Pancreas (tissue), 10 donors: ENCODE measurements at regions not wholly inside any gene's neighbourhood (a gene's known extent, or its start where the extent isn't known, plus 50 kb on each side); places are given as distances from the start of the nearest gene placed in this dataset.

Experiments
- ATAC-seq, 4 donors: fragments of 200-7000 bp; cut with Tn5 transposase; one replicate each; pipeline versions ENCODE4 v1.8.0 to v1.9.1; 2020; ENCODE audit warnings: mild to moderate bottlenecking in 4 of 4, moderate library complexity in 4 of 4
- DNase-seq, 6 donors: peaks; one replicate each; pipeline ENCODE4 v3.0.0-alpha.2; 2020
- FAIRE-seq: peaks from 2 replicates; lab custom pipeline; 2012; peaks lifted over from hg19 to GRCh38; lab: Jason Lieb, UNC
- H3K27ac ChIP-seq, 4 donors: fragments of 200-600 bp; sonication (generic); 1 replicate in 3 of 4; 2 replicates in 1 of 4; pipeline versions ENCODE4 v1.5.0 to v1.8.0; 2020
- H3K27me3 ChIP-seq, 4 donors: fragments of 200-600 bp; one replicate each; pipeline ENCODE4 v1.8.0; 2021
- H3K36me3 ChIP-seq, 3 donors: fragments of 200-600 bp; sonication (generic) in 1 of 3; one replicate each; pipeline versions ENCODE4 v1.5.0 to v1.8.0; 2020 to 2021
- H3K4me1 ChIP-seq, 3 donors: fragments of 200-600 bp; one replicate each; pipeline ENCODE4 v1.8.0; 2021
- H3K4me3 ChIP-seq, 4 donors: fragments of 200-600 bp; sonication (generic) in 2 of 4; one replicate each; pipeline versions ENCODE4 v1.5.0 to v1.8.0; 2020 to 2021
- H3K9me3 ChIP-seq, 4 donors: fragments of 200-600 bp; one replicate each; pipeline ENCODE4 v1.8.0; 2021
- WGBS, 2 donors: extraction: QIAGEN DNeasy Blood & Tissue Kit; methylation state at CpG; one replicate each; pipeline ENCODE4 v1.1.7; 2013; 5-methylcytosine and 5-hydroxymethylcytosine counted together
- intact Hi-C, 3 donors: fragments of 100-400 bp; cut with DNase I; formaldehyde crosslinking; loops; one replicate each; pipeline versions ENCODE4 v1.11.1 to v1.14.2; 2022
- TF ChIP-seq, protein P1 (sequence below), 4 donors: fragments of 200-600 bp; sonication (generic) in 3 of 4; IDR thresholded peaks; one replicate each; pipeline versions ENCODE4 v1.5.0 to v1.8.0; 2021; ENCODE audit warnings: antibody characterized with exemption in 4 of 4
- donor health status: healthy with polysubstance abuse.
- donor health status: DM: no; HTN: no; CAD: no; lungs with moderate emphysema.
- donor health status: DM: no; HTN: no; CAD: no.
- donor health status: control.
- donor health status: control.
- donor health status: Bipolar disorder and iron deficiency.
- donor health status: DM: yes; HTN: yes; CAD: no.
- donor health status: DM: no; HTN: no; CAD: no.
- donor health status: DM: no; HTN: no; CAD: no.
- donor health status: DM: yes; HTN: yes; CAD: no.

DNA sequence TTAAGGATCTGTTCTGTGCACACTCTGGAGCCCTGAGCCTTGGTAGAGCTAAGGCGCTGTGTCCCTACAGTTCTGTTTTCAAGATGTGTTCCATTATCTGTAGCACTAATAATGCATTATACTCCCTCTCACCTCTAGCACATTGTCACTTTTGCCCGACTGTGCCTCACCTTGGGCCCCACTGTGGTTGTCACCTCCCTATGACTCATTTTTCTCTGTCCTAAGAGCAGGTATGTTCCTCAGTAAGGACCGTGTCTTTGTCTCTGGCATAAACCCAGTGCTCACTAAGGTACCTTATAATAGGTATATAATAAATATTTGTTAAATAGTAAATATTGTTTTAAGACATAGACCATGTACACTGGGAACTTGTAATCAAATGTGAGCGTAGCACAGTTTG lies 942.5 kb upstream of the CITED2 start:
- intact Hi-C loops, result no loop called here
- Histone ChIP-seq H3K27ac (no peak overlapping the region), H3K4me1 (peaks cover 7 to 19% (median 13%) of the 10 kb centered on the region in 3 donors), H3K36me3 (no peaks in the 10 kb centered on the region), H3K4me3 (no peak overlapping the region), H3K9me3 (no peaks in the 10 kb centered on the region), H3K27me3 (no peaks in the 10 kb centered on the region)
- ATAC-seq, result no peak
- WGBS, 2 donors, result 86 to 95% methylated on average over 4 of the region's 4 CpGs
- DNase-seq, result no peak
- FAIRE-seq, result no peak
- TF ChIP-seq, protein P1, sequence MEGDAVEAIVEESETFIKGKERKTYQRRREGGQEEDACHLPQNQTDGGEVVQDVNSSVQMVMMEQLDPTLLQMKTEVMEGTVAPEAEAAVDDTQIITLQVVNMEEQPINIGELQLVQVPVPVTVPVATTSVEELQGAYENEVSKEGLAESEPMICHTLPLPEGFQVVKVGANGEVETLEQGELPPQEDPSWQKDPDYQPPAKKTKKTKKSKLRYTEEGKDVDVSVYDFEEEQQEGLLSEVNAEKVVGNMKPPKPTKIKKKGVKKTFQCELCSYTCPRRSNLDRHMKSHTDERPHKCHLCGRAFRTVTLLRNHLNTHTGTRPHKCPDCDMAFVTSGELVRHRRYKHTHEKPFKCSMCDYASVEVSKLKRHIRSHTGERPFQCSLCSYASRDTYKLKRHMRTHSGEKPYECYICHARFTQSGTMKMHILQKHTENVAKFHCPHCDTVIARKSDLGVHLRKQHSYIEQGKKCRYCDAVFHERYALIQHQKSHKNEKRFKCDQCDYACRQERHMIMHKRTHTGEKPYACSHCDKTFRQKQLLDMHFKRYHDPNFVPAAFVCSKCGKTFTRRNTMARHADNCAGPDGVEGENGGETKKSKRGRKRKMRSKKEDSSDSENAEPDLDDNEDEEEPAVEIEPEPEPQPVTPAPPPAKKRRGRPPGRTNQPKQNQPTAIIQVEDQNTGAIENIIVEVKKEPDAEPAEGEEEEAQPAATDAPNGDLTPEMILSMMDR (IDR thresholded peaks at IDR 0.05), result no peak

DNA sequence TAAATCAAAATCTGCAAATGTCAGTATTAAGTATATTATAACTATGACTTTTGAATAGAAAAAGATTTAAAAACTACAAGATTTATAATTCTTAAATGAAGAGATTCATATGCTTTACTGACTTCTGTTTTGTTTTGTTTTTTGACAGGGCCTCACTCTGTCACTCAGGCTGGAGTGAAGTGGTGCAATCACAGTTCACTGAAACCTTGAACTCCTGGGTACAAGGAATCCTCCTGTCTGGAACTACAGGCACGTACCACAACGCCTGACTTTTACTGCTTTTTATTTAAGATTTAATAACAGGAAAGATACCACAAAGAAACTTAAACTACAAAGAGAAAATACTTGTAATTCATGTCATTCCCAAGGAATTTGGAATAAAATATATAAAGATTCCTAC lies 940.2 kb upstream of the CITED2 start:
- intact Hi-C loops, result no loop called here
- Histone ChIP-seq H3K27me3 (no peaks in the 10 kb centered on the region), H3K27ac (no peak overlapping the region), H3K4me3 (no peak overlapping the region), H3K36me3 (no peaks in the 10 kb centered on the region), H3K9me3 (no peaks in the 10 kb centered on the region), H3K4me1 (peaks cover 6 to 10% (median 7%) of the 10 kb centered on the region in 3 donors)
- DNase-seq (no peak), ATAC-seq (no peak), FAIRE-seq (no peak)
- TF ChIP-seq, protein P1 (IDR thresholded peaks at IDR 0.05), result no peak
- 65 to 68% methylated on average over 2 of the region's 2 CpGs for WGBS, 2 donors

DNA sequence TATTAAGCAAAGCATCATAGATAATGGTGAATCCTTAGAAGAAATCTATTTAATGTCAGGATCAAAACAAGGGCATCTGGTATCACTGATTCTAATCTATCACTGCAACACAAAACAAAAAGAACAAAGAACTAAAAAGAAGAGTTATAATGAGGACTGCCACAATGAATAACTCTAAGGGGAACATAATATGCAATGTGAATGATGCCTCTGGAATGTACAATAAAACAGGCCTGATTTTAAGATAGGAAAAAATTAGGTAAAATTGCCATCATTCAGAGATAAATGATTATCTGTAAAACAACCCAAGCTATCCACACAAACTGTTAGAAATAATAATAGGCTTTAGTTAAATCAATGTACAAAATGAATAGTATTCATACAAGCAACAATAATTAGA lies 936.7 kb upstream of the CITED2 start:
- no peak for ATAC-seq
- Histone ChIP-seq H3K9me3 (no peaks in the 10 kb centered on the region), H3K4me1 (no peaks in the 10 kb centered on the region), H3K4me3 (no peak overlapping the region), H3K36me3 (no peaks in the 10 kb centered on the region), H3K27ac (no peak overlapping the region), H3K27me3 (no peaks in the 10 kb centered on the region)
- no peak for DNase-seq
- TF ChIP-seq, protein P1 (IDR thresholded peaks at IDR 0.05), result no peak
- intact Hi-C loops, result no loop called here
- FAIRE-seq, result no peak

DNA sequence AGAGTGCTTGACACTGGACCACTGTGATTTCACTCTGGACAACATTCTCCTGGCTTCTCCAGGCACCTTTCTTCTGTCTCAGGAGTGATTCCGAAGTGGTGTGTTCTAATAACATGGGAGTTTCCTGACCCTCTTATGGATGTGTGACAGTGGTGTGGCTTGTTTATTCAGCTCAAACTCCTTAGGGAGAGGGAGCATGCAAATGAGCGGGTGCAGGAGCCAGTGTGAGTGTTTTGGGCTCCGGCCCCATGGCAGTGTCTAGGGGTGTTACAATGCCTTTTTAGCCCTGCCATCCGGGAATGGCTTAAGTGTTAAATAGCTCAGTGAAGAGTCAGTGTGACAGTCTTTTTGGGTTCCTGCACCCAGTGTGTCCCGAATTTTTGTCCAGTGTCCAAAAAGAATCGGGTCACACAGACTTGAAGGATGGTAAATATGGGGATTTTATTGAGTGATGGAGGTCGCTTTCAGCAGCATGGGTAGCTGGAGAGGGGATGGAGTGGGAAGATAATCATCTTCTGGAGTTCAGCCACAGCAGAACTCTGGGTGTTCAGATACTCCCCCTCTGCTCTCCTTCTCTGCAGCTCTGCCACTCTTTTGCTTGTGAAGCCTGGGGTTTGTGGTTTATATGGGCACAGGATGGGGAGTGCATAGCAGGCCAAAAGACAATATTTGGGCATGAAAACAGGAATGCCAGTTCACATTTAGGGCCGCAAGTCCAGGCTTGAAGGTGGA lies 928.9 kb upstream of the CITED2 start:
- Histone ChIP-seq H3K27ac (no peak overlapping the region), H3K27me3 (no peaks in the 10 kb centered on the region), H3K9me3 (no peaks in the 10 kb centered on the region), H3K4me3 (no peak overlapping the region), H3K4me1 (no peaks in the 10 kb centered on the region), H3K36me3 (no peaks in the 10 kb centered on the region)
- WGBS, 2 donors, result 72 to 86% methylated on average over 8 of the region's 8 CpGs
- no peak for DNase-seq
- ATAC-seq, result no peak
- no peak for FAIRE-seq
- intact Hi-C loops, result no loop called here
- TF ChIP-seq, protein P1 (IDR thresholded peaks at IDR 0.05), result no peak

DNA sequence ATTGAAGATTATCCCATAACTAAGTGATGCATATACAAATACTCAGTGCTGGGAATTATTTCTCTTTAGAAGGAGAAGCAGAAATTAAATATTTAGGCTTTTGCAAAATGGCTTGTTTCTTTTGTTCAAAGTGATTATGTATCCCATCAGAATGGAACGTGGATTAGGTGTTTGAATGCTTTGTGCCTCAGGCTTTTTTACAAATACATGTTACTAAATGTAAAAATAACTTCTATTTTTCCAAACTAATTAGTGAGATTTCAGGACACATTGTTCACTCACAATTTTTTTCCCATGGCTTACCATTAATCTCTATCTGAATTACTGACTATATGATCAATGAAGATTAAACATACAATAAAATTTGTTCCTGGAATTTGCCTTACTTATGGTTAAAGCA lies 925.9 kb upstream of the CITED2 start:
- TF ChIP-seq, protein P1 (IDR thresholded peaks at IDR 0.05), result no peak
- no peak for DNase-seq
- Histone ChIP-seq H3K9me3 (no peaks in the 10 kb centered on the region), H3K27me3 (no peaks in the 10 kb centered on the region), H3K27ac (no peak overlapping the region), H3K4me1 (no peaks in the 10 kb centered on the region), H3K4me3 (no peak overlapping the region), H3K36me3 (no peaks in the 10 kb centered on the region)
- WGBS, 2 donors, result 68 to 81% methylated on average over 1 of the region's 1 CpG
- intact Hi-C loops, result no loop called here
- ATAC-seq, result no peak
- FAIRE-seq, result no peak
